H1 (cell line): ENCODE measurements at regions not wholly inside any gene's neighbourhood (a gene's known extent, or its start where the extent isn't known, plus 50 kb on each side); places are given as distances from the start of the nearest gene placed in this dataset.

Source experiments
- E2F6 ChIP-seq: IDR thresholded peaks from 2 replicates; pipeline ENCODE4 v1.6.1; 2012; ENCODE audit warnings: inconsistent platforms
- EP300 ChIP-seq, 2 experiments: IDR thresholded peaks; 1 replicate in 1 of 2; 2 replicates in 1 of 2; pipeline ENCODE4 v1.6.1; 2011 to 2012; ENCODE audit warnings: low read depth in 2 of 2, low read length in 2 of 2, mild to moderate bottlenecking in 2 of 2, borderline replicate concordance in 1 of 2, inconsistent platforms in 1 of 2, moderate library complexity in 1 of 2
- EZH2 ChIP-seq: fragments of 200-600 bp; sonication (generic); IDR thresholded peaks from 2 replicates; pipeline ENCODE4 v1.7.1; 2012; ENCODE audit warnings: low read depth, mild to moderate bottlenecking, moderate library complexity, low read length, inconsistent platforms; ENCODE audit not compliant: severe bottlenecking
- MAFK ChIP-seq: IDR thresholded peaks from 2 replicates; pipeline ENCODE4 v1.6.1; 2012; ENCODE audit warnings: low read depth, mild to moderate bottlenecking, improper control_type of control experiment, low read length
- MAX ChIP-seq: IDR thresholded peaks from 2 replicates; pipeline ENCODE4 v1.6.1; 2012; ENCODE audit warnings: inconsistent platforms
- PHF8 ChIP-seq: fragments of 200-600 bp; sonication (generic); conservative IDR thresholded peaks from 2 replicates; pipeline ENCODE4 v1.7.1; 2012; ENCODE audit warnings: low read depth, mild to moderate bottlenecking, inconsistent platforms, low read length, moderate library complexity
- POLR2A ChIP-seq, 2 experiments: IDR thresholded peaks; 1 replicate in 1 of 2; 2 replicates in 1 of 2; pipeline ENCODE4 v1.6.1; 2011; ENCODE audit warnings: low read depth in 2 of 2, low read length in 2 of 2, mild to moderate bottlenecking in 2 of 2; ENCODE audit errors: control extremely low read depth in 1 of 2
- TEAD4 ChIP-seq: IDR thresholded peaks from 2 replicates; pipeline ENCODE4 v1.6.1; 2012; ENCODE audit warnings: low read depth, low read length, inconsistent platforms, mixed read lengths
- YY1 ChIP-seq: IDR thresholded peaks from 2 replicates; pipeline ENCODE4 v1.6.1; 2011; ENCODE audit warnings: low read depth, mild to moderate bottlenecking, low read length
- TF ChIP-seq, protein P1 (sequence below), 3 experiments: IDR thresholded peaks; 1 replicate in 2 of 3; 2 replicates in 1 of 3; pipeline versions ENCODE4 v1.5.1 to v1.6.1; 2011; ENCODE audit warnings: low read length in 3 of 3, mild to moderate bottlenecking in 3 of 3, inconsistent platforms in 2 of 3, low read depth in 1 of 3, moderate library complexity in 1 of 3; ENCODE audit not compliant: insufficient read depth in 1 of 3; ENCODE audit errors: control extremely low read depth in 1 of 3
- TF ChIP-seq, protein P2 (sequence below): IDR thresholded peaks from 2 replicates; pipeline ENCODE4 v1.6.1; 2012; ENCODE audit warnings: low read length, inconsistent platforms

DNA sequence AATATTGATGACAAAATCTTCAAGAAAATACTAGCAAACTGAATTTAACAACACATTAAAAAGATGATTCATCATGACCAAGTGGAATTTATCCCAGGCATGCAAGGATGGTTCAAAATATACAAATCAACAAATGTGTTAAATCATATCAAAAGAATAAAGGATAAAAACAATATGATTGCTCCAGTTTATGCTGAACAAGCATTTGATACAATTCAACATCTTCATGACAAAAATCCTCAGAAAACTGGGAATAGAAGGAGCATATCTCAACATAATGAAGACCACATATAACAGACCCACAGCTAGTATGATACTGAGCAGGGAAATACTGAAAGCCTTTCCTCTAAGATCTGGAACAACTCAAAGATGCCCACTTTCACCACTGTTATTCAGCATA is 352.3 kb downstream of the PYDC2 start:
- no peak for TF ChIP-seq EZH2
- no peak for TF ChIP-seq E2F6
- TF ChIP-seq, protein P1, sequence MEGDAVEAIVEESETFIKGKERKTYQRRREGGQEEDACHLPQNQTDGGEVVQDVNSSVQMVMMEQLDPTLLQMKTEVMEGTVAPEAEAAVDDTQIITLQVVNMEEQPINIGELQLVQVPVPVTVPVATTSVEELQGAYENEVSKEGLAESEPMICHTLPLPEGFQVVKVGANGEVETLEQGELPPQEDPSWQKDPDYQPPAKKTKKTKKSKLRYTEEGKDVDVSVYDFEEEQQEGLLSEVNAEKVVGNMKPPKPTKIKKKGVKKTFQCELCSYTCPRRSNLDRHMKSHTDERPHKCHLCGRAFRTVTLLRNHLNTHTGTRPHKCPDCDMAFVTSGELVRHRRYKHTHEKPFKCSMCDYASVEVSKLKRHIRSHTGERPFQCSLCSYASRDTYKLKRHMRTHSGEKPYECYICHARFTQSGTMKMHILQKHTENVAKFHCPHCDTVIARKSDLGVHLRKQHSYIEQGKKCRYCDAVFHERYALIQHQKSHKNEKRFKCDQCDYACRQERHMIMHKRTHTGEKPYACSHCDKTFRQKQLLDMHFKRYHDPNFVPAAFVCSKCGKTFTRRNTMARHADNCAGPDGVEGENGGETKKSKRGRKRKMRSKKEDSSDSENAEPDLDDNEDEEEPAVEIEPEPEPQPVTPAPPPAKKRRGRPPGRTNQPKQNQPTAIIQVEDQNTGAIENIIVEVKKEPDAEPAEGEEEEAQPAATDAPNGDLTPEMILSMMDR (IDR thresholded peaks at IDR 0.05; ENCODE audit: control extremely low read depth in 1 of 3, insufficient read depth in 1 of 3, low read depth in 1 of 3, low read length in 3 of 3) = no peak
- TF ChIP-seq EP300 (IDR thresholded peaks at IDR 0.05; ENCODE audit: borderline replicate concordance in 1 of 2, low read depth in 2 of 2, low read length in 2 of 2) = no peak
- TF ChIP-seq MAX = no peak
- TF ChIP-seq, protein P2, sequence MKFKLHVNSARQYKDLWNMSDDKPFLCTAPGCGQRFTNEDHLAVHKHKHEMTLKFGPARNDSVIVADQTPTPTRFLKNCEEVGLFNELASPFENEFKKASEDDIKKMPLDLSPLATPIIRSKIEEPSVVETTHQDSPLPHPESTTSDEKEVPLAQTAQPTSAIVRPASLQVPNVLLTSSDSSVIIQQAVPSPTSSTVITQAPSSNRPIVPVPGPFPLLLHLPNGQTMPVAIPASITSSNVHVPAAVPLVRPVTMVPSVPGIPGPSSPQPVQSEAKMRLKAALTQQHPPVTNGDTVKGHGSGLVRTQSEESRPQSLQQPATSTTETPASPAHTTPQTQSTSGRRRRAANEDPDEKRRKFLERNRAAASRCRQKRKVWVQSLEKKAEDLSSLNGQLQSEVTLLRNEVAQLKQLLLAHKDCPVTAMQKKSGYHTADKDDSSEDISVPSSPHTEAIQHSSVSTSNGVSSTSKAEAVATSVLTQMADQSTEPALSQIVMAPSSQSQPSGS = no peak
- no peak for TF ChIP-seq POLR2A (IDR thresholded peaks at IDR 0.05; ENCODE audit: control extremely low read depth in 1 of 2, low read depth in 2 of 2, low read length in 2 of 2)
- TF ChIP-seq TEAD4 = no peak
- TF ChIP-seq YY1 = no peak
- no peak for TF ChIP-seq PHF8
- TF ChIP-seq MAFK = no peak
